GM12801 (cell line): ENCODE measurements at regions not wholly inside any gene's neighbourhood (a gene's known extent, or its start where the extent isn't known, plus 50 kb on each side); places are given as distances from the start of the nearest gene placed in this dataset.

ENCODE experiments used
- CTCF ChIP-seq: IDR thresholded peaks from one replicate; pipeline ENCODE4 v1.5.1; 2011; ENCODE audit warnings: control low read depth; ENCODE audit not compliant: insufficient read length; ENCODE audit errors: extremely low read depth

- no peak for TF ChIP-seq CTCF
These were observed 900.3 kb upstream of the SORCS1 start for GRCh38 chr10:108064746-108065260.

GRCh38 chr10:108060246-108060645 lies 895.7 kb upstream of the SORCS1 start:
- TF ChIP-seq CTCF = no peak

- TF ChIP-seq CTCF = no peak
These were observed 891.0 kb upstream of the SORCS1 start for GRCh38 chr10:108055506-108055905.

- no peak for TF ChIP-seq CTCF
These were observed 888.5 kb upstream of the SORCS1 start for GRCh38 chr10:108052981-108053380.

GRCh38 chr10:108051218-108051617 lies 886.7 kb upstream of the SORCS1 start:
- TF ChIP-seq CTCF = no peak

- no peak for TF ChIP-seq CTCF
These were observed 886.1 kb upstream of the SORCS1 start for GRCh38 chr10:108050626-108051025.

GRCh38 chr10:108049668-108050067 lies 885.2 kb upstream of the SORCS1 start:
- no peak for TF ChIP-seq CTCF

GRCh38 chr10:108048898-108049297 lies 884.4 kb upstream of the SORCS1 start:
- no peak for TF ChIP-seq CTCF
